Cardiac muscle cell (in vitro differentiated cells and primary cell): ENCODE measurements at regions not wholly inside any gene's neighbourhood (a gene's known extent, or its start where the extent isn't known, plus 50 kb on each side); places are given as distances from the start of the nearest gene placed in this dataset.

Experiments
- DNase-seq, 2 donors: peaks; one replicate each; pipeline versions ENCODE4 v3.0.0 to v3.0.0-alpha.2; 2010 to 2017; ENCODE audit warnings: low read depth in 1 of 2, low spot score in 1 of 2
- H3K27ac ChIP-seq: fragments of 200-600 bp; sonication (generic); 2 replicates; pipeline ENCODE4 v1.5.1; 2016
- H3K27me3 ChIP-seq: fragments of 200-600 bp; sonication (generic); 2 replicates; pipeline ENCODE4 v1.6.0; 2016; ENCODE audit warnings: control low read depth
- H3K36me3 ChIP-seq: fragments of 200-600 bp; sonication (generic); 2 replicates; pipeline ENCODE4 v1.5.1; 2016; ENCODE audit warnings: control low read depth
- H3K4me1 ChIP-seq: fragments of 200-600 bp; sonication (generic); 2 replicates; pipeline ENCODE4 v1.8.1; 2017; ENCODE audit warnings: low read depth, mild to moderate bottlenecking, mixed run types
- H3K4me3 ChIP-seq: fragments of 200-600 bp; sonication (generic); 2 replicates; pipeline ENCODE4 v1.5.1; 2016; ENCODE audit warnings: mild to moderate bottlenecking
- H3K9me3 ChIP-seq: fragments of 200-600 bp; sonication (generic); 2 replicates; pipeline ENCODE4 v1.5.1; 2017; ENCODE audit warnings: low read depth, mild to moderate bottlenecking, control low read depth
- CTCF ChIP-seq: IDR thresholded peaks from 2 replicates; pipeline ENCODE4 v1.5.1; 2012; ENCODE audit warnings: low read depth, mild to moderate bottlenecking, low read length

- no peaks in the 10 kb centered on the region for H3K4me1 ChIP-seq
- no peak for DNase-seq
- no peak overlapping the region for H3K27ac ChIP-seq
- no peaks in the 10 kb centered on the region for H3K9me3 ChIP-seq
- TF ChIP-seq CTCF: no peak
- H3K27me3 ChIP-seq: no peaks in the 10 kb centered on the region
- no peak overlapping the region for H3K4me3 ChIP-seq
- no peaks in the 10 kb centered on the region for H3K36me3 ChIP-seq
Measured at GRCh38 chr3:79926522-79926921, 158.7 kb upstream of the ROBO1 start.

- H3K4me3 ChIP-seq: no peak overlapping the region
- no peaks in the 10 kb centered on the region for H3K27me3 ChIP-seq
- H3K9me3 ChIP-seq: no peaks in the 10 kb centered on the region
- DNase-seq: no peak
- H3K36me3 ChIP-seq: no peaks in the 10 kb centered on the region
- no peak overlapping the region for H3K27ac ChIP-seq
- no peak for TF ChIP-seq CTCF
- no peaks in the 10 kb centered on the region for H3K4me1 ChIP-seq
Measured at GRCh38 chr3:79922633-79923032, 154.8 kb upstream of the ROBO1 start.

DNA sequence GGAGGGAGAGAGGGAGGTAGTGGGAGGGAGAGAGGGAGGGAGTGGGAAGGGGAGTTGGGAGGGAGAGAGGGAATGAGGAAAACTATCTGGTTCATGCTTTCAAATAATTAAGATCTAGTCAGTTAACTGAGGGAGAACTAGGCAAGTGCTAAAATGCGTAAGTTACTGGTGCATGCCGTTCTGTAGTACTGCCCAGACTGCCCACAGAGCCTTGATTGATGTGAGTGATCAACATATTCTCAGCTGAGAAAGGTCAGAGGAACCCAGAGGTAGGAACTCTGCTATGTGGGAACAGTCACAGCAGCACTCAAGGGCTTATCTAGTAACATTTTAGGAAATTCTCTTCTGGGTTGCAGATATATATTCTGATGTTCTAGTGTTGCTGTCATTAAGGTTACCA lies 149.8 kb upstream of the ROBO1 start:
- Histone ChIP-seq H3K4me3 (no peak overlapping the region), H3K27ac (no peak overlapping the region), H3K9me3 (no peaks in the 10 kb centered on the region), H3K27me3 (no peaks in the 10 kb centered on the region), H3K36me3 (no peaks in the 10 kb centered on the region), H3K4me1 (no peaks in the 10 kb centered on the region)
- no peak for DNase-seq
- TF ChIP-seq CTCF: no peak

DNA sequence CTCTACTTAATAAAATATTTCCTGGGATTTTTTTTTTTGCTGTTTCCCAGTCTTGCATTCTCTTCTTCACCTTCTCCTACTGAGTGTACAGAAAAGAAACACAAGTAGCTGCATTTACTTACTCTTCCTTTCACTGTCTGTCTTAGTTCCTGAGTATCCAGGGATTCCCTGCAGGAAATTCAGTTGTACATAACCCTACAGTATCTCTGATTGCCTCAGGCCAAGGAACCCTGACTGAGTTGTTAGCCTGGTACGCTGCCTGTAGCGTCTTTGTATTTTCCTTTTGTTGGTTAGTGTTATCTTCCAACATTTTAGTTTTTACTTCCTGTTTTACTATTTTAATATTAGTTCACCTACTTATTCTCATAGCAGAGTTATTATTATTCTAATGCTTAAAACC lies 142.5 kb upstream of the ROBO1 start:
- no peaks in the 10 kb centered on the region for H3K36me3 ChIP-seq
- H3K4me3 ChIP-seq: no peak overlapping the region
- no peaks in the 10 kb centered on the region for H3K4me1 ChIP-seq
- H3K27me3 ChIP-seq: no peaks in the 10 kb centered on the region
- TF ChIP-seq CTCF: no peak
- no peak overlapping the region for H3K27ac ChIP-seq
- H3K9me3 ChIP-seq: no peaks in the 10 kb centered on the region
- DNase-seq: no peak

DNA sequence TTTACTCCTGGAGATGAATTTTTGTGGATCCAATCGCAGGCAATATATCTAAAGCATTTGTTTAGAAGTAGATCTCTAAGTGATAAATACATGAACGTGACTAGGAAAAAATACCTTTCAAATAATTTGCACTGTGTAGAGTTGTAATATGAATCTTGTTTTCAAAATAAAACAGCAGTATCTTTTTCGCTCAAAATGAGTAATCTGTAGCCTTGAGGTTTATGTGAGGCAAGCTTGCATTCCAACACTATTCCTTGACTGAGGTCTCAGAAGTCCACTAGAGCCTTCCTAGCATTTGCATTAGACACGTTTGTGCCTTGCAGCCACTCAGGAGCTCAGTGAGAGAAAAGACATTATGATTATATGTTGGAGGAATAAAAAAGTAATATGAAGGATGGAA lies 138.3 kb upstream of the ROBO1 start:
- H3K4me3 ChIP-seq: no peak overlapping the region
- no peaks in the 10 kb centered on the region for H3K36me3 ChIP-seq
- H3K27me3 ChIP-seq: no peaks in the 10 kb centered on the region
- no peak overlapping the region for H3K27ac ChIP-seq
- DNase-seq: peak in 1 of 2 donors; percentile 6
- H3K9me3 ChIP-seq: no peaks in the 10 kb centered on the region
- H3K4me1 ChIP-seq: no peaks in the 10 kb centered on the region
- TF ChIP-seq CTCF: no peak

- H3K27ac ChIP-seq: no peak overlapping the region
- DNase-seq: no peak
- no peaks in the 10 kb centered on the region for H3K27me3 ChIP-seq
- no peaks in the 10 kb centered on the region for H3K36me3 ChIP-seq
- H3K4me1 ChIP-seq: no peaks in the 10 kb centered on the region
- no peak overlapping the region for H3K4me3 ChIP-seq
- no peak for TF ChIP-seq CTCF
- no peaks in the 10 kb centered on the region for H3K9me3 ChIP-seq
Measured at GRCh38 chr3:79902151-79902550, 134.4 kb upstream of the ROBO1 start.
